Osteoblast (primary cell): ENCODE measurements at regions not wholly inside any gene's neighbourhood (a gene's known extent, or its start where the extent isn't known, plus 50 kb on each side); places are given as distances from the start of the nearest gene placed in this dataset.

Source experiments
- DNase-seq: peaks from one replicate; pipeline ENCODE4 v3.0.0; 2011; ENCODE audit warnings: low spot score, mixed read lengths; ENCODE audit not compliant: insufficient read length; ENCODE audit errors: missing footprints
- H2AFZ ChIP-seq: 2 replicates; pipeline ENCODE4 v1.6.0; 2011; ENCODE audit warnings: mild to moderate bottlenecking, low read length
- H3K27ac ChIP-seq: 2 replicates; pipeline ENCODE4 v1.5.1; 2011; ENCODE audit warnings: mild to moderate bottlenecking, low read depth, low read length, moderate library complexity
- H3K27me3 ChIP-seq: 2 replicates; pipeline ENCODE4 v1.6.0; 2012; ENCODE audit warnings: mild to moderate bottlenecking, control low read depth, inconsistent platforms, low read length, moderate library complexity; ENCODE audit not compliant: insufficient read depth
- H3K36me3 ChIP-seq: 2 replicates; pipeline ENCODE4 v1.5.1; 2011; ENCODE audit warnings: mild to moderate bottlenecking, low read length, control low read depth, moderate library complexity; ENCODE audit not compliant: insufficient read depth
- H3K4me1 ChIP-seq: 2 replicates; pipeline ENCODE4 v1.5.1; 2011; ENCODE audit warnings: mild to moderate bottlenecking, low read length, control low read depth, moderate library complexity; ENCODE audit not compliant: insufficient read depth
- H3K4me2 ChIP-seq: 2 replicates; pipeline ENCODE4 v1.6.0; 2011; ENCODE audit warnings: mild to moderate bottlenecking, low read length; ENCODE audit not compliant: insufficient read depth
- H3K4me3 ChIP-seq: fragments of 200-600 bp; sonication (generic); 3 replicates; pipeline ENCODE4 v1.5.1; 2012; ENCODE audit warnings: mild to moderate bottlenecking, low read length, inconsistent platforms; ENCODE audit not compliant: insufficient read depth
- H3K79me2 ChIP-seq: 2 replicates; pipeline ENCODE4 v1.6.0; 2012; ENCODE audit warnings: mild to moderate bottlenecking, low read length, control low read depth, inconsistent platforms; ENCODE audit not compliant: insufficient read depth
- H3K9me3 ChIP-seq: 2 replicates; pipeline ENCODE4 v1.5.1; 2011; ENCODE audit warnings: low read depth, low read length, control low read depth
- H4K20me1 ChIP-seq: 2 replicates; pipeline ENCODE4 v1.6.0; 2012; ENCODE audit warnings: mild to moderate bottlenecking, low read length, control low read depth; ENCODE audit not compliant: insufficient read depth
- TF ChIP-seq, protein P1 (sequence below): IDR thresholded peaks from 2 replicates; pipeline ENCODE4 v1.5.1; 2011; ENCODE audit warnings: mild to moderate bottlenecking, low read depth, low read length, moderate library complexity; ENCODE audit errors: extremely low read depth

DNA sequence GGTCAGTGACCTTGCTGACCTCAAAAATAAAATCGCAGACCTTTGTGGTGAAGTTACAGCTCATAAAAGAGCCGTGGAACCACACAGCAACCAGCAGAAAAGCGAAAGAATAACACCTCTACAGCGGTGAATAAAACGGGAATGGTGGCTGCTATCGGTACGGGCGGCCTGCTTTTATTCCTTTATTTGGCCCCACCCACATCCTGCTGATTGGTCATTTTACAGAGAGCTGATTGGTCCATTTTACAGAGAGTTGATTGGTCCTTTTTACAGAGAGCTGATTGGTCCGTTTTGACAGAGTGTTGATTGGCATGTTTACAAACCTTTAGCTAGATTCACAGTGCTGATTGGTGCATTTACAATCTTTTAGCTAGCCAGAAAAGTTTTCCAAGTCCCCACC lies 80.7 kb upstream of the ATP10A start:
- Histone ChIP-seq H3K79me2 (no peaks in the 10 kb centered on the region), H4K20me1 (no peaks in the 10 kb centered on the region), H3K27ac (no peak overlapping the region), H3K36me3 (no peaks in the 10 kb centered on the region), H3K27me3 (no peaks in the 10 kb centered on the region), H3K9me3 (no peaks in the 10 kb centered on the region), H3K4me3 (no peak overlapping the region), H3K4me2 (no peak overlapping the region), H3K4me1 (peaks cover 8% of the 10 kb centered on the region), H2AFZ (no peak overlapping the region)
- TF ChIP-seq, protein P1, sequence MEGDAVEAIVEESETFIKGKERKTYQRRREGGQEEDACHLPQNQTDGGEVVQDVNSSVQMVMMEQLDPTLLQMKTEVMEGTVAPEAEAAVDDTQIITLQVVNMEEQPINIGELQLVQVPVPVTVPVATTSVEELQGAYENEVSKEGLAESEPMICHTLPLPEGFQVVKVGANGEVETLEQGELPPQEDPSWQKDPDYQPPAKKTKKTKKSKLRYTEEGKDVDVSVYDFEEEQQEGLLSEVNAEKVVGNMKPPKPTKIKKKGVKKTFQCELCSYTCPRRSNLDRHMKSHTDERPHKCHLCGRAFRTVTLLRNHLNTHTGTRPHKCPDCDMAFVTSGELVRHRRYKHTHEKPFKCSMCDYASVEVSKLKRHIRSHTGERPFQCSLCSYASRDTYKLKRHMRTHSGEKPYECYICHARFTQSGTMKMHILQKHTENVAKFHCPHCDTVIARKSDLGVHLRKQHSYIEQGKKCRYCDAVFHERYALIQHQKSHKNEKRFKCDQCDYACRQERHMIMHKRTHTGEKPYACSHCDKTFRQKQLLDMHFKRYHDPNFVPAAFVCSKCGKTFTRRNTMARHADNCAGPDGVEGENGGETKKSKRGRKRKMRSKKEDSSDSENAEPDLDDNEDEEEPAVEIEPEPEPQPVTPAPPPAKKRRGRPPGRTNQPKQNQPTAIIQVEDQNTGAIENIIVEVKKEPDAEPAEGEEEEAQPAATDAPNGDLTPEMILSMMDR = no peak
- DNase-seq = no peak

- Histone ChIP-seq H4K20me1 (no peaks in the 10 kb centered on the region), H3K4me1 (peaks cover 2% of the 10 kb centered on the region), H3K27me3 (no peaks in the 10 kb centered on the region), H3K4me2 (no peak overlapping the region), H3K36me3 (no peaks in the 10 kb centered on the region), H3K27ac (no peak overlapping the region), H3K79me2 (no peaks in the 10 kb centered on the region), H3K4me3 (no peak overlapping the region), H2AFZ (no peak overlapping the region), H3K9me3 (no peaks in the 10 kb centered on the region)
- TF ChIP-seq, protein P1 = no peak
- DNase-seq = no peak
Measured at GRCh38 chr15:25939122-25939521, 76.0 kb upstream of the ATP10A start.

GRCh38 chr15:25937796-25938195 lies 74.7 kb upstream of the ATP10A start:
- no peaks in the 10 kb centered on the region for H3K79me2 ChIP-seq
- no peaks in the 10 kb centered on the region for H4K20me1 ChIP-seq
- H3K4me2 ChIP-seq = no peak overlapping the region
- no peaks in the 10 kb centered on the region for H3K27me3 ChIP-seq
- no peak for DNase-seq
- H3K4me1 ChIP-seq = peaks cover 14% of the 10 kb centered on the region
- H3K9me3 ChIP-seq = no peaks in the 10 kb centered on the region
- TF ChIP-seq, protein P1 = no peak
- H2AFZ ChIP-seq = no peak overlapping the region
- H3K4me3 ChIP-seq = no peak overlapping the region
- H3K27ac ChIP-seq = no peak overlapping the region
- no peaks in the 10 kb centered on the region for H3K36me3 ChIP-seq

- TF ChIP-seq, protein P1 = no peak
- Histone ChIP-seq H3K4me1 (peaks cover 14% of the 10 kb centered on the region), H2AFZ (no peak overlapping the region), H4K20me1 (no peaks in the 10 kb centered on the region), H3K4me3 (no peak overlapping the region), H3K4me2 (no peak overlapping the region), H3K27ac (no peak overlapping the region), H3K79me2 (no peaks in the 10 kb centered on the region), H3K36me3 (no peaks in the 10 kb centered on the region), H3K9me3 (no peaks in the 10 kb centered on the region), H3K27me3 (no peaks in the 10 kb centered on the region)
- DNase-seq = no peak
Measured at GRCh38 chr15:25936004-25936403, 72.9 kb upstream of the ATP10A start.
